HCT116 (cell line): ENCODE measurements at regions not wholly inside any gene's neighbourhood (a gene's known extent, or its start where the extent isn't known, plus 50 kb on each side); places are given as distances from the start of the nearest gene placed in this dataset.

Source experiments
- ATAC-seq: fragments of 200-7000 bp; cut with Tn5 transposase; 2 replicates; pipeline ENCODE4 v1.9.1; 2020; ENCODE audit warnings: mild to moderate bottlenecking, moderate library complexity
- BruUV-seq: library from RNA; stranded (reverse); fragments of 400-500 nt; replicated peaks from 2 replicates; lab custom pipeline; 2021; lab: Mats Ljungman, UMichigan
- CTCF ChIA-PET: fragments of 300-600 bp; sonication (Branson Sonifier 250); formaldehyde crosslinking; loops from one replicate; lab custom pipeline; 2021; ENCODE audit warnings: antibody characterized with exemption; lab: Charles Lee
- POLR2A ChIA-PET: fragments of 300-600, 350-600 bp; sonication (Branson Sonifier 250); formaldehyde crosslinking; loops from one replicate; lab custom pipeline; 2021; ENCODE audit warnings: antibody characterized with exemption; lab: Charles Lee
- RAD21 ChIA-PET, 2 experiments: fragments of 300-600 bp; sonication (Branson Sonifier 250); formaldehyde crosslinking; loops; one replicate each; lab custom pipeline; 2023; ENCODE audit warnings: low total read pairs in 2 of 2; ENCODE audit not compliant: uncharacterized antibody in 2 of 2, unreplicated experiment in 2 of 2, low non-redundant PET in 1 of 2; lab: Charles Lee
- DNase-seq: peaks from one replicate; pipeline ENCODE4 v3.0.0-alpha.2; 2010; ENCODE audit warnings: low read depth, low spot score
- H2AFZ ChIP-seq: fragments of 200-600 bp; shearing (Covaris generic), sonication (generic); 2 replicates; pipeline ENCODE4 v1.6.1; 2017; ENCODE audit warnings: low read depth, mixed run types, mixed read lengths, antibody characterized with exemption, low read length; ENCODE audit not compliant: poor library complexity, severe bottlenecking
- H3K27ac ChIP-seq: 2 replicates; pipeline ENCODE4 v1.5.1; 2012; ENCODE audit warnings: low read depth, low read length
- H3K27me3 ChIP-seq: fragments of 200-600 bp; sonication (generic); 2 replicates; pipeline ENCODE4 v1.6.1; 2016; ENCODE audit warnings: mixed run types, low read length, mixed read lengths; ENCODE audit not compliant: insufficient read depth
- H3K36me3 ChIP-seq, 2 experiments: fragments of 200-500 bp in 1 of 2; fragments of 200-600 bp in 1 of 2; sonication (Bioruptor generic) in 1 of 2; sonication (generic) in 1 of 2; 2 replicates each; pipeline versions ENCODE4 v1.5.1 to v1.6.1; 2014 to 2016; ENCODE audit warnings: low read length in 2 of 2, inconsistent platforms in 1 of 2, mixed read lengths in 1 of 2, mixed run types in 1 of 2; ENCODE audit not compliant: insufficient read depth in 2 of 2, control insufficient read depth in 1 of 2
- H3K4me1 ChIP-seq, 2 experiments: fragments of 200-600 bp in 1 of 2; sonication (generic) in 1 of 2; 2 replicates each; pipeline versions ENCODE4 v1.5.1 to v1.6.1; 2012 to 2017; ENCODE audit warnings: low read length in 2 of 2, inconsistent platforms in 1 of 2, mild to moderate bottlenecking in 1 of 2, mixed read lengths in 1 of 2, mixed run types in 1 of 2, moderate library complexity in 1 of 2; ENCODE audit not compliant: insufficient read depth in 2 of 2, control insufficient read depth in 1 of 2
- H3K4me2 ChIP-seq: fragments of 200-600 bp; sonication (generic); 2 replicates; pipeline ENCODE4 v1.6.1; 2017; ENCODE audit warnings: mixed run types, low read length, mixed read lengths
- H3K4me3 ChIP-seq, 2 experiments: fragments of 200-600 bp in 1 of 2; sonication (generic) in 1 of 2; replicated peaks in 1 of 2; 2 replicates each; pipeline ENCODE4 v1.5.1; 2011 to 2016; ENCODE audit warnings: low read length in 2 of 2, control low read depth in 1 of 2, low read depth in 1 of 2, mild to moderate bottlenecking in 1 of 2, mixed read lengths in 1 of 2, mixed run types in 1 of 2
- H3K79me2 ChIP-seq: fragments of 200-600 bp; sonication (generic); 2 replicates; pipeline ENCODE4 v1.6.1; 2017; ENCODE audit warnings: mild to moderate bottlenecking, mixed run types, low read length, moderate library complexity, mixed read lengths; ENCODE audit not compliant: insufficient read depth
- H3K9ac ChIP-seq: fragments of 200-600 bp; sonication (generic); 2 replicates; pipeline ENCODE4 v1.6.1; 2016; ENCODE audit warnings: low read length, mixed read lengths
- H3K9me2 ChIP-seq: fragments of 200-600 bp; sonication (generic), shearing (Covaris generic); 2 replicates; pipeline ENCODE4 v1.6.1; 2017; ENCODE audit warnings: mixed run types, mild to moderate bottlenecking, moderate library complexity; ENCODE audit not compliant: insufficient read depth
- H3K9me3 ChIP-seq, 2 experiments: fragments of 200-500 bp in 1 of 2; fragments of 200-600 bp in 1 of 2; sonication (Bioruptor generic) in 1 of 2; sonication (generic) in 1 of 2; 2 replicates each; pipeline ENCODE4 v1.6.1; 2014 to 2017; ENCODE audit warnings: low read length in 2 of 2, mixed read lengths in 2 of 2, inconsistent platforms in 1 of 2, low read depth in 1 of 2, mild to moderate bottlenecking in 1 of 2, mixed run types in 1 of 2, moderate library complexity in 1 of 2; ENCODE audit not compliant: control insufficient read depth in 1 of 2, insufficient read depth in 1 of 2
- H4K20me1 ChIP-seq: fragments of 200-600 bp; sonication (generic), shearing (Covaris generic); 2 replicates; pipeline ENCODE4 v1.6.1; 2017; ENCODE audit warnings: mixed run types, mild to moderate bottlenecking, moderate library complexity; ENCODE audit not compliant: insufficient read depth
- CBX3 ChIP-seq: IDR thresholded peaks from 2 replicates; pipeline ENCODE4 v1.6.1; 2012; ENCODE audit warnings: low read depth
- CEBPB ChIP-seq: IDR thresholded peaks from 2 replicates; pipeline ENCODE4 v1.6.1; 2012; ENCODE audit warnings: low read depth
- EGR1 ChIP-seq: IDR thresholded peaks from 2 replicates; pipeline ENCODE4 v1.6.1; 2012; ENCODE audit warnings: low read depth
- ELF1 ChIP-seq: IDR thresholded peaks from 2 replicates; pipeline ENCODE4 v1.6.1; 2012; ENCODE audit warnings: low read depth, borderline replicate concordance
- EZH2 ChIP-seq: fragments of 200-600 bp; sonication (generic); IDR thresholded peaks from 2 replicates; pipeline ENCODE4 v1.6.1; 2017; ENCODE audit warnings: antibody characterized with exemption, mixed run types
- EZH2phosphoT487 ChIP-seq: fragments of 200-600 bp; IDR thresholded peaks from 2 replicates; pipeline ENCODE4 v1.6.1; 2018; ENCODE audit warnings: antibody characterized with exemption, borderline replicate concordance
- FOSL1 ChIP-seq: IDR thresholded peaks from 2 replicates; pipeline ENCODE4 v1.6.1; 2012; ENCODE audit warnings: low read depth
- JUND ChIP-seq: IDR thresholded peaks from 2 replicates; pipeline ENCODE4 v1.6.1; 2012
- MAX ChIP-seq: IDR thresholded peaks from 2 replicates; pipeline ENCODE4 v1.6.1; 2012
- POLR2A ChIP-seq: IDR thresholded peaks from 2 replicates; pipeline ENCODE4 v1.7.0; 2011; ENCODE audit warnings: borderline replicate concordance; ENCODE audit not compliant: insufficient read depth, insufficient read length; ENCODE audit errors: extremely low read depth
- POLR2AphosphoS5 ChIP-seq: IDR thresholded peaks from 2 replicates; pipeline ENCODE4 v1.6.1; 2011; ENCODE audit warnings: mild to moderate bottlenecking, low read depth, low read length, moderate library complexity
- RAD21 ChIP-seq: IDR thresholded peaks from 2 replicates; pipeline ENCODE4 v1.6.1; 2012; ENCODE audit warnings: low read depth, mild to moderate bottlenecking
- SIN3A ChIP-seq: IDR thresholded peaks from 2 replicates; pipeline ENCODE4 v1.6.1; 2012; ENCODE audit warnings: low read depth
- SP1 ChIP-seq: IDR thresholded peaks from 2 replicates; pipeline ENCODE4 v1.6.1; 2012; ENCODE audit warnings: low read depth
- SRF ChIP-seq: IDR thresholded peaks from 2 replicates; pipeline ENCODE4 v1.6.1; 2012; ENCODE audit warnings: low read depth
- TCF7L2 ChIP-seq: IDR thresholded peaks from 2 replicates; pipeline ENCODE4 v1.7.0; 2011; ENCODE audit warnings: borderline replicate concordance, inconsistent platforms; ENCODE audit not compliant: insufficient read depth, insufficient read length; ENCODE audit errors: extremely low read depth
- ZFX ChIP-seq: fragments of 450-650 bp; IDR thresholded peaks from 2 replicates; pipeline ENCODE4 v1.6.1; 2017
- ZNF274 ChIP-seq: fragments of 200-500 bp; sonication (Bioruptor generic); IDR thresholded peaks from 2 replicates; pipeline ENCODE4 v1.6.1; 2014; ENCODE audit warnings: mild to moderate bottlenecking, low read depth, low read length, inconsistent platforms
- intact Hi-C: fragments of 100-400 bp; cut with micrococcal nuclease; formaldehyde crosslinking; loops from 2 replicates; pipeline ENCODE4 v1.10.0; 2022
- TF ChIP-seq, protein P1 (sequence below): IDR thresholded peaks from 2 replicates; pipeline ENCODE4 v1.6.1; 2012
- TF ChIP-seq, protein P2 (sequence below): IDR thresholded peaks from 2 replicates; pipeline ENCODE4 v1.6.1; 2011; ENCODE audit warnings: mild to moderate bottlenecking, low read length, moderate library complexity; ENCODE audit not compliant: insufficient replicate concordance; ENCODE audit errors: extremely low read depth
- TF ChIP-seq, protein P3 (sequence below), 3 experiments: fragments of 200-600 bp in 1 of 3; sonication (generic) in 1 of 3; IDR thresholded peaks in 2 of 3; conservative IDR thresholded peaks in 1 of 3; 2 replicates each; pipeline ENCODE4 v1.5.1; 2012 to 2017; ENCODE audit warnings: low read depth in 2 of 3, low read length in 2 of 3, antibody characterized with exemption in 1 of 3, borderline replicate concordance in 1 of 3, control low read depth in 1 of 3, mild to moderate bottlenecking in 1 of 3, mixed read lengths in 1 of 3, mixed run types in 1 of 3, moderate library complexity in 1 of 3; ENCODE audit not compliant: insufficient read depth in 1 of 3

DNA sequence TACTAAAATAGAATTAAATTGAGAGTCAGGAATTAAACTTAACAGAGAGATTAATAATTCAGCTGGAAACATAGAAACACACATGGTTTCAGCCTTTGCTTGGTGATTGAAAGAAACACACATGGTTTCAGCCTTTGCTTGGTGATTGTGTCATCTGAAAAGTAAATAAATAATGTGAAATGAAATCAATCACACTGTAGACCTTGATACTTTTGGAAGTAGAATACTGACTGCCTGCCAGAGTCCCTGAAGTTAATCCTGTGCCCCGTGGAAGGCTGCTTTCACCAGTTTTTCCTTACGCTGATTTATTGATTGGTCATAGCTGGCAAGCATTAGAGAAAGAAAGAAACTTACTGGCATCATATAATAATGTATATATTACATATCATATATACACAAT lies 1252.7 kb upstream of the FAM98A start (continued):
- TF ChIP-seq CEBPB: no peak
- no peak for TF ChIP-seq POLR2AphosphoS5
- no peak for TF ChIP-seq EGR1
- TF ChIP-seq SRF: no peak
- TF ChIP-seq SIN3A: no peak

DNA sequence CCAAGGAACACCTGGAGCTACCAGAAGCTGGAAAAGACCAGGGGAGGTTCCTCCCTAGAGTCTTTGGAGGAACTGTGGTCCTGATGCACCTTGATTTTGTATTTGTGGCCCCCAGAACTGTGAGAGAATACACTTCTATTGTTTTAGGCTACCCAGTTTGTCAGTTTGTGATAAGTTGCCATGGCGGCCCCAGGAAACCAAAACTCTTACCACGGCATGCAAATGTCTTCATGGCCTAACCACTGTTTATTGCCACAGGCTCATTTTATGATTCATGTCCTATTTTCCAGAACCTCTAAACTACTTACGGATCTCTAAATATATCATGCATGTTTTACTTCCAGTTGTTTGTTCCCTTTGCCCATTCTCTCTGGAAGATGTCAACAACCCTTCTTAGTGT lies 1250.7 kb upstream of the FAM98A start:
- H3K27ac ChIP-seq: no peak overlapping the region
- RAD21 ChIA-PET: no interaction called here
- DNase-seq (no peak), ATAC-seq (no peak)
- no peaks in the 10 kb centered on the region for H3K36me3 ChIP-seq
- no TSS peak for BruUV-seq
- no peak overlapping the region for H3K4me3 ChIP-seq
- no peak overlapping the region for H3K9ac ChIP-seq
- no peaks in the 10 kb centered on the region for H3K9me2 ChIP-seq
- H3K27me3 ChIP-seq: no peaks in the 10 kb centered on the region
- no peak overlapping the region for H2AFZ ChIP-seq
- no peak overlapping the region for H3K4me2 ChIP-seq
- H3K9me3 ChIP-seq: peaks cover 5 to 18% of the 10 kb centered on the region in 2 experiments; a peak in 2 of 4 replicates
- CTCF ChIA-PET: no interaction called here
- no peaks in the 10 kb centered on the region for H3K79me2 ChIP-seq
- H3K4me1 ChIP-seq: no peaks in the 10 kb centered on the region
- intact Hi-C loops: no loop called here
- H4K20me1 ChIP-seq: no peaks in the 10 kb centered on the region
- POLR2A ChIA-PET: no interaction called here
- TF ChIP-seq EGR1 (no peak), FOSL1 (no peak), SP1 (no peak), JUND (no peak), POLR2A (no peak), ZFX (no peak), TCF7L2 (no peak), POLR2AphosphoS5 (no peak), ELF1 (no peak), EZH2phosphoT487 (no peak), ZNF274 (no peak), EZH2 (no peak), RAD21 (no peak), CBX3 (no peak), MAX (no peak)
- TF ChIP-seq, protein P1, sequence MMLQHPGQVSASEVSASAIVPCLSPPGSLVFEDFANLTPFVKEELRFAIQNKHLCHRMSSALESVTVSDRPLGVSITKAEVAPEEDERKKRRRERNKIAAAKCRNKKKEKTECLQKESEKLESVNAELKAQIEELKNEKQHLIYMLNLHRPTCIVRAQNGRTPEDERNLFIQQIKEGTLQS: no peak
- TF ChIP-seq, protein P2, sequence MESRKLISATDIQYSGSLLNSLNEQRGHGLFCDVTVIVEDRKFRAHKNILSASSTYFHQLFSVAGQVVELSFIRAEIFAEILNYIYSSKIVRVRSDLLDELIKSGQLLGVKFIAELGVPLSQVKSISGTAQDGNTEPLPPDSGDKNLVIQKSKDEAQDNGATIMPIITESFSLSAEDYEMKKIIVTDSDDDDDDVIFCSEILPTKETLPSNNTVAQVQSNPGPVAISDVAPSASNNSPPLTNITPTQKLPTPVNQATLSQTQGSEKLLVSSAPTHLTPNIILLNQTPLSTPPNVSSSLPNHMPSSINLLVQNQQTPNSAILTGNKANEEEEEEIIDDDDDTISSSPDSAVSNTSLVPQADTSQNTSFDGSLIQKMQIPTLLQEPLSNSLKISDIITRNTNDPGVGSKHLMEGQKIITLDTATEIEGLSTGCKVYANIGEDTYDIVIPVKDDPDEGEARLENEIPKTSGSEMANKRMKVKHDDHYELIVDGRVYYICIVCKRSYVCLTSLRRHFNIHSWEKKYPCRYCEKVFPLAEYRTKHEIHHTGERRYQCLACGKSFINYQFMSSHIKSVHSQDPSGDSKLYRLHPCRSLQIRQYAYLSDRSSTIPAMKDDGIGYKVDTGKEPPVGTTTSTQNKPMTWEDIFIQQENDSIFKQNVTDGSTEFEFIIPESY: no peak
- TF ChIP-seq, protein P3, sequence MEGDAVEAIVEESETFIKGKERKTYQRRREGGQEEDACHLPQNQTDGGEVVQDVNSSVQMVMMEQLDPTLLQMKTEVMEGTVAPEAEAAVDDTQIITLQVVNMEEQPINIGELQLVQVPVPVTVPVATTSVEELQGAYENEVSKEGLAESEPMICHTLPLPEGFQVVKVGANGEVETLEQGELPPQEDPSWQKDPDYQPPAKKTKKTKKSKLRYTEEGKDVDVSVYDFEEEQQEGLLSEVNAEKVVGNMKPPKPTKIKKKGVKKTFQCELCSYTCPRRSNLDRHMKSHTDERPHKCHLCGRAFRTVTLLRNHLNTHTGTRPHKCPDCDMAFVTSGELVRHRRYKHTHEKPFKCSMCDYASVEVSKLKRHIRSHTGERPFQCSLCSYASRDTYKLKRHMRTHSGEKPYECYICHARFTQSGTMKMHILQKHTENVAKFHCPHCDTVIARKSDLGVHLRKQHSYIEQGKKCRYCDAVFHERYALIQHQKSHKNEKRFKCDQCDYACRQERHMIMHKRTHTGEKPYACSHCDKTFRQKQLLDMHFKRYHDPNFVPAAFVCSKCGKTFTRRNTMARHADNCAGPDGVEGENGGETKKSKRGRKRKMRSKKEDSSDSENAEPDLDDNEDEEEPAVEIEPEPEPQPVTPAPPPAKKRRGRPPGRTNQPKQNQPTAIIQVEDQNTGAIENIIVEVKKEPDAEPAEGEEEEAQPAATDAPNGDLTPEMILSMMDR (IDR thresholded peaks at IDR 0.05 in 2 of 3, conservative IDR thresholded peaks at IDR 0.05 in 1 of 3; ENCODE audit: borderline replicate concordance in 1 of 3, insufficient read depth in 1 of 3, low read depth in 2 of 3, low read length in 2 of 3): no peak
